HEK293 (cell line): ENCODE measurements at regions not wholly inside any gene's neighbourhood (a gene's known extent, or its start where the extent isn't known, plus 50 kb on each side); places are given as distances from the start of the nearest gene placed in this dataset.

Experiments
- CTCF ChIA-PET: fragments of 350-600 bp; formaldehyde crosslinking; extraction: SDS; loops from one replicate; lab custom pipeline; 2021; ENCODE audit warnings: antibody characterized with exemption; lab: Yijun Ruan, JAX
- POLR2A ChIA-PET: fragments of 300-600 bp; formaldehyde crosslinking; extraction: SDS; loops from one replicate; lab custom pipeline; 2020; ENCODE audit warnings: antibody characterized with exemption, inconsistent platforms; lab: Yijun Ruan, JAX
- H3K27ac ChIP-seq: fragments of 200-500 bp; sonication (Bioruptor generic); 2 replicates; pipeline ENCODE4 v1.5.1; 2014; ENCODE audit warnings: low read depth, low read length, control low read depth, inconsistent platforms; ENCODE audit errors: extremely low read depth
- H3K36me3 ChIP-seq, 2 experiments: fragments of 200-500 bp in 1 of 2; sonication (Bioruptor generic) in 1 of 2; 1 replicate in 1 of 2; 2 replicates in 1 of 2; pipeline ENCODE4 v1.5.1; 2014 to 2017; ENCODE audit warnings: inconsistent platforms in 2 of 2, low read length in 2 of 2; ENCODE audit not compliant: control insufficient read depth in 2 of 2, insufficient read depth in 1 of 2
- H3K4me1 ChIP-seq: fragments of 200-500 bp; sonication (Bioruptor generic); 2 replicates; pipeline ENCODE4 v1.5.1; 2014; ENCODE audit warnings: mild to moderate bottlenecking, low read length, inconsistent platforms; ENCODE audit not compliant: control insufficient read depth, insufficient read depth
- H3K4me3 ChIP-seq: 2 replicates; pipeline ENCODE4 v1.5.1; 2011; ENCODE audit warnings: low read depth, mild to moderate bottlenecking, control low read depth, low read length, moderate library complexity
- H3K9me3 ChIP-seq: fragments of 200-500 bp; sonication (Bioruptor generic); 2 replicates; pipeline ENCODE4 v1.5.1; 2014; ENCODE audit warnings: low read depth, low read length, inconsistent platforms; ENCODE audit not compliant: control insufficient read depth, insufficient read depth
- GLI2 ChIP-seq: fragments of 450-650 bp; formaldehyde crosslinking; IDR thresholded peaks from 2 replicates; pipeline ENCODE4; 2017; ENCODE audit warnings: missing biosample characterization, missing genetic modification characterization, low read depth, borderline replicate concordance
- GLIS2 ChIP-seq: fragments of 450-650 bp; formaldehyde crosslinking; IDR thresholded peaks from 2 replicates; pipeline ENCODE4 v1.5.1; 2016; ENCODE audit warnings: missing biosample characterization, missing genetic modification characterization
- KLF10 ChIP-seq: fragments of 450-650 bp; IDR thresholded peaks from 2 replicates; pipeline ENCODE4 v1.5.1; 2018; ENCODE audit warnings: missing biosample characterization, mild to moderate bottlenecking, missing genetic modification characterization
- MEIS1 ChIP-seq: sonication (generic); formaldehyde crosslinking; IDR thresholded peaks from 2 replicates; pipeline ENCODE4 v1.8.1; 2022; ENCODE audit warnings: missing genetic modification reagents, mild to moderate bottlenecking, borderline replicate concordance
- RBAK ChIP-seq: fragments of 450-650 bp; formaldehyde crosslinking; IDR thresholded peaks from 2 replicates; pipeline ENCODE4 v1.5.1; 2016; ENCODE audit warnings: missing biosample characterization, missing genetic modification characterization
- SP3 ChIP-seq: fragments of 450-650 bp; formaldehyde crosslinking; IDR thresholded peaks from 2 replicates; pipeline ENCODE4 v1.5.1; 2016; ENCODE audit warnings: missing biosample characterization, missing genetic modification characterization
- ZNF138 ChIP-seq: fragments of 450-650 bp; formaldehyde crosslinking; IDR thresholded peaks from 2 replicates; pipeline ENCODE4 v1.5.1; 2016; ENCODE audit warnings: missing biosample characterization, missing genetic modification characterization, borderline replicate concordance
- ZNF146 ChIP-seq: fragments of 450-650 bp; formaldehyde crosslinking; IDR thresholded peaks from 2 replicates; pipeline ENCODE4 v1.5.1; 2016; ENCODE audit warnings: missing biosample characterization, missing genetic modification characterization
- ZNF174 ChIP-seq: fragments of 450-650 bp; formaldehyde crosslinking; IDR thresholded peaks from 2 replicates; pipeline ENCODE4 v1.5.0; 2017; ENCODE audit warnings: missing biosample characterization, mild to moderate bottlenecking, missing genetic modification characterization
- ZNF214 ChIP-seq: fragments of 450-650 bp; formaldehyde crosslinking; IDR thresholded peaks from 2 replicates; pipeline ENCODE4 v1.5.1; 2017; ENCODE audit warnings: missing biosample characterization, mild to moderate bottlenecking, missing genetic modification characterization, borderline replicate concordance
- ZNF548 ChIP-seq: fragments of 450-650 bp; formaldehyde crosslinking; IDR thresholded peaks from 2 replicates; pipeline ENCODE4 v1.5.1; 2016; ENCODE audit warnings: missing biosample characterization, missing genetic modification characterization
- ZNF560 ChIP-seq: fragments of 450-650 bp; formaldehyde crosslinking; IDR thresholded peaks from 2 replicates; pipeline ENCODE4 v1.5.1; 2017; ENCODE audit warnings: missing biosample characterization, missing genetic modification characterization, borderline replicate concordance
- ZSCAN16 ChIP-seq: fragments of 450-650 bp; formaldehyde crosslinking; IDR thresholded peaks from 2 replicates; pipeline ENCODE4 v1.5.1; 2016; ENCODE audit warnings: missing biosample characterization, missing genetic modification characterization
- TF ChIP-seq, protein P1 (sequence below): fragments of 450-650 bp; formaldehyde crosslinking; IDR thresholded peaks from 2 replicates; pipeline ENCODE4 v1.5.1; 2016; ENCODE audit warnings: missing biosample characterization, missing genetic modification characterization, borderline replicate concordance
- TF ChIP-seq, protein P2 (sequence below): fragments of 450-650 bp; formaldehyde crosslinking; conservative IDR thresholded peaks from 2 replicates; pipeline ENCODE4 v1.5.1; 2016; ENCODE audit warnings: low read depth, missing biosample characterization, missing genetic modification characterization
- TF ChIP-seq, protein P3 (sequence below): fragments of 450-650 bp; formaldehyde crosslinking; IDR thresholded peaks from 2 replicates; pipeline ENCODE4 v1.5.1; 2016; ENCODE audit warnings: missing biosample characterization, missing genetic modification characterization

DNA sequence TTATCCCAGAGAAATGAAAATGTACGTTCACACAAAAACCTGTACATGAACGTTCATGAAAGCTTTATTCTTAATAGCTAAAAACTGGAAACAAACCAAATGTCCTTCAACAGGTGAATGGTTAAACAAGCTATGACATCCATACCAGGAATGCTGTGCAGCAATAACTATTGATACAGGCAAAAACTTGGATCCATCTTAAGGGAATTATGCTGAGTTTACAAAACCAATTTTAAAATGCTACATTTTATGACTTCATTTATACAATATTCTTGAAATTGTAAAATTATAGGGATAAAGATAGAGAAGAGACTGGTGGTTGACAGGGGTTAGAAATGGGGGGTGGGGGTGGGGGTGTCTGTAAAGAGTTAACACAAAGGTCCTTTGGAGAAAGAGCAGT is 280.3 kb downstream of the TGFB2 start (continued):
- TF ChIP-seq KLF10 (tag by site-specific recombination) (no peak), ZNF146 (tag by site-specific recombination) (no peak), RBAK (tag by site-specific recombination) (no peak)
- TF ChIP-seq, protein P1, sequence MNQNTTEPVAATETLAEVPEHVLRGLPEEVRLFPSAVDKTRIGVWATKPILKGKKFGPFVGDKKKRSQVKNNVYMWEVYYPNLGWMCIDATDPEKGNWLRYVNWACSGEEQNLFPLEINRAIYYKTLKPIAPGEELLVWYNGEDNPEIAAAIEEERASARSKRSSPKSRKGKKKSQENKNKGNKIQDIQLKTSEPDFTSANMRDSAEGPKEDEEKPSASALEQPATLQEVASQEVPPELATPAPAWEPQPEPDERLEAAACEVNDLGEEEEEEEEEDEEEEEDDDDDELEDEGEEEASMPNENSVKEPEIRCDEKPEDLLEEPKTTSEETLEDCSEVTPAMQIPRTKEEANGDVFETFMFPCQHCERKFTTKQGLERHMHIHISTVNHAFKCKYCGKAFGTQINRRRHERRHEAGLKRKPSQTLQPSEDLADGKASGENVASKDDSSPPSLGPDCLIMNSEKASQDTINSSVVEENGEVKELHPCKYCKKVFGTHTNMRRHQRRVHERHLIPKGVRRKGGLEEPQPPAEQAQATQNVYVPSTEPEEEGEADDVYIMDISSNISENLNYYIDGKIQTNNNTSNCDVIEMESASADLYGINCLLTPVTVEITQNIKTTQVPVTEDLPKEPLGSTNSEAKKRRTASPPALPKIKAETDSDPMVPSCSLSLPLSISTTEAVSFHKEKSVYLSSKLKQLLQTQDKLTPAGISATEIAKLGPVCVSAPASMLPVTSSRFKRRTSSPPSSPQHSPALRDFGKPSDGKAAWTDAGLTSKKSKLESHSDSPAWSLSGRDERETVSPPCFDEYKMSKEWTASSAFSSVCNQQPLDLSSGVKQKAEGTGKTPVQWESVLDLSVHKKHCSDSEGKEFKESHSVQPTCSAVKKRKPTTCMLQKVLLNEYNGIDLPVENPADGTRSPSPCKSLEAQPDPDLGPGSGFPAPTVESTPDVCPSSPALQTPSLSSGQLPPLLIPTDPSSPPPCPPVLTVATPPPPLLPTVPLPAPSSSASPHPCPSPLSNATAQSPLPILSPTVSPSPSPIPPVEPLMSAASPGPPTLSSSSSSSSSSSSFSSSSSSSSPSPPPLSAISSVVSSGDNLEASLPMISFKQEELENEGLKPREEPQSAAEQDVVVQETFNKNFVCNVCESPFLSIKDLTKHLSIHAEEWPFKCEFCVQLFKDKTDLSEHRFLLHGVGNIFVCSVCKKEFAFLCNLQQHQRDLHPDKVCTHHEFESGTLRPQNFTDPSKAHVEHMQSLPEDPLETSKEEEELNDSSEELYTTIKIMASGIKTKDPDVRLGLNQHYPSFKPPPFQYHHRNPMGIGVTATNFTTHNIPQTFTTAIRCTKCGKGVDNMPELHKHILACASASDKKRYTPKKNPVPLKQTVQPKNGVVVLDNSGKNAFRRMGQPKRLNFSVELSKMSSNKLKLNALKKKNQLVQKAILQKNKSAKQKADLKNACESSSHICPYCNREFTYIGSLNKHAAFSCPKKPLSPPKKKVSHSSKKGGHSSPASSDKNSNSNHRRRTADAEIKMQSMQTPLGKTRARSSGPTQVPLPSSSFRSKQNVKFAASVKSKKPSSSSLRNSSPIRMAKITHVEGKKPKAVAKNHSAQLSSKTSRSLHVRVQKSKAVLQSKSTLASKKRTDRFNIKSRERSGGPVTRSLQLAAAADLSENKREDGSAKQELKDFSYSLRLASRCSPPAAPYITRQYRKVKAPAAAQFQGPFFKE (tag by site-specific recombination), result no peak

DNA sequence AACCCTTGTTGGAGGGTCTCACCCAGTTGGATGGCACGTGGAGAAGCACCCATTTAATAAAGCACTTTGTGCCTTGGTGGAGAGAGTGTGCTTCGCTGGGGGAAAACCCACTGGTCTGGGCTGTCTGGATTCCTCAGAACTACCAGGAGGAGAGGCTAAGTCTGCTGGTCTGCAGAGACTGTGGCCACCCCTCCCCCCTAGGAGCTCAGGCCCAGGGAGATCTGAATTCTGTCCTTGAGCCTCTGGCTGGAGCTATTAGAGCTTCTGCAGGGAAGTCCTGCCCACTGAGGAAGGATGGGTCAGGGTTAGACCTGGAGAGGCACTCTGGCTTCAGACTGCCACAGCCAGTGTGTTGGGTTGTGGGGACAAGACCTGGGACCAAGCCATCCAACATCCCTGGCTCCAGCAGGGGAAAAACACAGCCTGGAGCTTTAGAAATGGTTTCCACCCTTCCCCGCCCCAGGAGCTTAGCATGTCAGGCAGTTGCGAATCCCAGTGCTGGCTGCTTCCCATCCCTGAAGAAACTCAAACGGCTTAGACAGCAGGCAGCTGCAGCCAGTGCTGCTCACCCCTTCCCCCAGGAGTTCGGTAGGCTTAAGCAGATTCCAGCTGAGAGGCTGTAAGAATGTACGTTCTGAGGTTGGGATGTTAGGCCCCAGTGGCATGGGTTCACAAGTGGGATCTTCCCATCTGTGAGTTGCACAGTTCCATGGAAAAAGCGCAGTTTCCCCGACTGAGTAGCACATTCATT is 288.3 kb downstream of the TGFB2 start:
- ChIA-PET CTCF (interaction anchor here (0.6 to 1.8 kb wide), 2 partner anchors 334 to 335 kb away, joined by 3 read pairs; no protein-coding TSS in a partner anchor), POLR2A (no interaction called here)
- Histone ChIP-seq H3K4me1 (no peaks in the 10 kb centered on the region), H3K9me3 (no peaks in the 10 kb centered on the region), H3K4me3 (no peak overlapping the region), H3K36me3 (no peaks in the 10 kb centered on the region), H3K27ac (no peak overlapping the region)
- no peak for TF ChIP-seq SP3 (tag by site-specific recombination)
- no peak for TF ChIP-seq ZNF138 (tag by site-specific recombination)
- no peak for TF ChIP-seq GLI2 (tag by site-specific recombination)
- TF ChIP-seq ZNF174 (tag by site-specific recombination), result no peak
- no peak for TF ChIP-seq ZNF214 (tag by site-specific recombination)

DNA sequence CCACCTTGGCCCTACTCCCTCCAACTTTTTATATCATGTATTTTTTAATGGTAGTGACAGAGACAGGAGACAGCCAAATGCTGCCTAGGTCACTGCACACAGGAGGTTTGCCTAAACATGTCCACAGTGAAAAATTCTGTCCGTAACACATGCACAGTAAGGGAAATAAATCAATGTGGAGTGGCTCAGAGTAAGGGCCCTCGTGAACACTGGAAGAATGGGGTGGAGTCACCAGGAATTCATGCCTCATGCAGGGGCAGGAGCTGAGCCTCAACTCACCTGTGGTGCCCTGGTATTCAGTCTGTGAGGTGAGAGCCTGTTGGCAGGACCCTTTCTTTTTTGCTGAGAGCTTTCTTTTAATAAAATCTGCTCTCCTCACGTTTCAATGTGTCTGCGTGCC is 289.1 kb downstream of the TGFB2 start:
- POLR2A ChIA-PET, result no interaction called here
- H3K36me3 ChIP-seq, result no peaks in the 10 kb centered on the region
- CTCF ChIA-PET, result interaction anchor here (0.6 kb wide), 1 partner anchor 191 kb away, joined by 8 read pairs; no protein-coding TSS in a partner anchor
- no peak overlapping the region for H3K4me3 ChIP-seq
- no peaks in the 10 kb centered on the region for H3K9me3 ChIP-seq
- TF ChIP-seq ZNF138 (tag by site-specific recombination) (no peak), ZNF560 (tag by site-specific recombination) (no peak), GLIS2 (tag by site-specific recombination) (no peak)
- no peaks in the 10 kb centered on the region for H3K4me1 ChIP-seq
- no peak overlapping the region for H3K27ac ChIP-seq

DNA sequence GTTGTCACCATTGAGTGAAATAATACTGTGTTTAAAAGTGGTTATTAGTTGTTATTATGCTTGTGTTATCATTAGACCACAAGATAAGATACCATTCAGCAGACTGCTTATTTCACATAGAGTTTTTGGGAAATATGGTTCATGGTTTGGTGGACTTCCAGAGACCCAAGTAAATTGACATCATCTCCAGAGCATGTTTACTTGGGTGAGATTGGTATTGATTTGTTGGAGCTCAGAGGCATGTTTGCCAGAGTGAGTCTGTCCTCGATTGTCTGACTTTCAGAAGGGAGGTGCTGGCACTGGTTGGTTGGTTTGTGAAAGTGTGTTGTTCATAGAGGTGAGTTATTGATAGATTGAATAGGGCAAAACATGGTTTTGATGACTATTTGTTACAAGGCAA is 291.4 kb downstream of the TGFB2 start:
- H3K36me3 ChIP-seq, result no peaks in the 10 kb centered on the region
- H3K4me1 ChIP-seq, result no peaks in the 10 kb centered on the region
- no peak overlapping the region for H3K27ac ChIP-seq
- CTCF ChIA-PET, result interaction anchor here (0.7 kb wide), 1 partner anchor 308 kb away, joined by 3 read pairs; no protein-coding TSS in a partner anchor
- H3K4me3 ChIP-seq, result no peak overlapping the region
- no peaks in the 10 kb centered on the region for H3K9me3 ChIP-seq
- POLR2A ChIA-PET, result no interaction called here
- no peak for TF ChIP-seq ZSCAN16
- TF ChIP-seq, protein P2, sequence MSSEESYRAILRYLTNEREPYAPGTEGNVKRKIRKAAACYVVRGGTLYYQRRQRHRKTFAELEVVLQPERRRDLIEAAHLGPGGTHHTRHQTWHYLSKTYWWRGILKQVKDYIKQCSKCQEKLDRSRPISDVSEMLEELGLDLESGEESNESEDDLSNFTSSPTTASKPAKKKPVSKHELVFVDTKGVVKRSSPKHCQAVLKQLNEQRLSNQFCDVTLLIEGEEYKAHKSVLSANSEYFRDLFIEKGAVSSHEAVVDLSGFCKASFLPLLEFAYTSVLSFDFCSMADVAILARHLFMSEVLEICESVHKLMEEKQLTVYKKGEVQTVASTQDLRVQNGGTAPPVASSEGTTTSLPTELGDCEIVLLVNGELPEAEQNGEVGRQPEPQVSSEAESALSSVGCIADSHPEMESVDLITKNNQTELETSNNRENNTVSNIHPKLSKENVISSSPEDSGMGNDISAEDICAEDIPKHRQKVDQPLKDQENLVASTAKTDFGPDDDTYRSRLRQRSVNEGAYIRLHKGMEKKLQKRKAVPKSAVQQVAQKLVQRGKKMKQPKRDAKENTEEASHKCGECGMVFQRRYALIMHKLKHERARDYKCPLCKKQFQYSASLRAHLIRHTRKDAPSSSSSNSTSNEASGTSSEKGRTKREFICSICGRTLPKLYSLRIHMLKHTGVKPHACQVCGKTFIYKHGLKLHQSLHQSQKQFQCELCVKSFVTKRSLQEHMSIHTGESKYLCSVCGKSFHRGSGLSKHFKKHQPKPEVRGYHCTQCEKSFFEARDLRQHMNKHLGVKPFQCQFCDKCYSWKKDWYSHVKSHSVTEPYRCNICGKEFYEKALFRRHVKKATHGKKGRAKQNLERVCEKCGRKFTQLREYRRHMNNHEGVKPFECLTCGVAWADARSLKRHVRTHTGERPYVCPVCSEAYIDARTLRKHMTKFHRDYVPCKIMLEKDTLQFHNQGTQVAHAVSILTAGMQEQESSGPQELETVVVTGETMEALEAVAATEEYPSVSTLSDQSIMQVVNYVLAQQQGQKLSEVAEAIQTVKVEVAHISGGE (tag by site-specific recombination), result no peak
- TF ChIP-seq, protein P3, sequence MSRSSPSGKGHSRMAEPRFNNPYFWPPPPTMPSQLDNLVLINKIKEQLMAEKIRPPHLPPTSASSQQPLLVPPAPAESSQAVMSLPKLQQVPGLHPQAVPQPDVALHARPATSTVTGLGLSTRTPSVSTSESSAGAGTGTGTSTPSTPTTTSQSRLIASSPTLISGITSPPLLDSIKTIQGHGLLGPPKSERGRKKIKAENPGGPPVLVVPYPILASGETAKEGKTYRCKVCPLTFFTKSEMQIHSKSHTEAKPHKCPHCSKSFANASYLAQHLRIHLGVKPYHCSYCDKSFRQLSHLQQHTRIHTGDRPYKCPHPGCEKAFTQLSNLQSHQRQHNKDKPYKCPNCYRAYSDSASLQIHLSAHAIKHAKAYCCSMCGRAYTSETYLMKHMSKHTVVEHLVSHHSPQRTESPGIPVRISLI (tag by site-specific recombination), result no peak
- TF ChIP-seq MEIS1, result no peak
- no peak for TF ChIP-seq ZNF548 (tag by site-specific recombination)
